Lung (tissue), 11 donors: ENCODE measurements at regions not wholly inside any gene's neighbourhood (a gene's known extent, or its start where the extent isn't known, plus 50 kb on each side); places are given as distances from the start of the nearest gene placed in this dataset.

Source experiments
- ATAC-seq: fragments of 200-7000 bp; cut with Tn5 transposase; one replicate; pipeline ENCODE4 v1.9.1; 2020; ENCODE audit warnings: moderate number of reproducible peaks; ENCODE audit not compliant: insufficient read depth, low FRiP score
- DNase-seq, 3 donors: peaks; one replicate each; pipeline ENCODE4 v3.0.0-alpha.2; 2013 to 2017
- H3K27ac ChIP-seq, 2 donors: one replicate each; pipeline ENCODE4 v1.5.1; 2013; ENCODE audit warnings: mild to moderate bottlenecking in 2 of 2, moderate library complexity in 2 of 2, control low read depth in 1 of 2, inconsistent platforms in 1 of 2, low read depth in 1 of 2, low read length in 1 of 2
- H3K27me3 ChIP-seq, 3 donors: one replicate each; pipeline ENCODE4 v1.5.1; 2013; ENCODE audit warnings: low read length in 2 of 3; ENCODE audit not compliant: control insufficient read depth in 3 of 3, insufficient read depth in 3 of 3
- H3K36me3 ChIP-seq, 4 donors: one replicate each; pipeline ENCODE4 v1.5.1; 2013; ENCODE audit warnings: low read length in 4 of 4, mild to moderate bottlenecking in 1 of 4, moderate library complexity in 1 of 4; ENCODE audit not compliant: control insufficient read depth in 4 of 4, insufficient read depth in 4 of 4
- H3K4me1 ChIP-seq, 5 donors: one replicate each; pipeline ENCODE4 v1.5.1; 2013; ENCODE audit warnings: low read length in 5 of 5, mild to moderate bottlenecking in 2 of 5, moderate library complexity in 1 of 5; ENCODE audit not compliant: control insufficient read depth in 5 of 5, insufficient read depth in 5 of 5
- H3K4me3 ChIP-seq: one replicate; pipeline ENCODE4 v1.5.1; 2013; ENCODE audit warnings: mild to moderate bottlenecking, control low read depth, moderate library complexity
- H3K9ac ChIP-seq, 2 donors: one replicate each; pipeline ENCODE4 v1.5.1; 2013; ENCODE audit warnings: low read length in 2 of 2, control low read depth in 1 of 2; ENCODE audit not compliant: insufficient read depth in 1 of 2
- H3K9me3 ChIP-seq, 4 donors: one replicate each; pipeline ENCODE4 v1.5.1; 2013; ENCODE audit warnings: low read length in 3 of 4, mild to moderate bottlenecking in 1 of 4, moderate library complexity in 1 of 4; ENCODE audit not compliant: control insufficient read depth in 4 of 4, insufficient read depth in 3 of 4
- WGBS, 2 donors: extraction: QIAGEN DNeasy Blood & Tissue Kit; methylation state at CpG; one replicate each; pipeline ENCODE4 v1.1.7; 2013; 5-methylcytosine and 5-hydroxymethylcytosine counted together
- TF ChIP-seq, protein P1 (sequence below): IDR thresholded peaks from 2 replicates; pipeline ENCODE4 v1.5.1; 2012; ENCODE audit warnings: mild to moderate bottlenecking; ENCODE audit errors: control extremely low read depth, extremely low read depth
- donor health status: control.
- donor health status: control.
- donor health status: Bipolar disorder and iron deficiency.
- donor health status: healthy.
- donor health status: DM: yes; HTN: yes; CAD: no.

DNA sequence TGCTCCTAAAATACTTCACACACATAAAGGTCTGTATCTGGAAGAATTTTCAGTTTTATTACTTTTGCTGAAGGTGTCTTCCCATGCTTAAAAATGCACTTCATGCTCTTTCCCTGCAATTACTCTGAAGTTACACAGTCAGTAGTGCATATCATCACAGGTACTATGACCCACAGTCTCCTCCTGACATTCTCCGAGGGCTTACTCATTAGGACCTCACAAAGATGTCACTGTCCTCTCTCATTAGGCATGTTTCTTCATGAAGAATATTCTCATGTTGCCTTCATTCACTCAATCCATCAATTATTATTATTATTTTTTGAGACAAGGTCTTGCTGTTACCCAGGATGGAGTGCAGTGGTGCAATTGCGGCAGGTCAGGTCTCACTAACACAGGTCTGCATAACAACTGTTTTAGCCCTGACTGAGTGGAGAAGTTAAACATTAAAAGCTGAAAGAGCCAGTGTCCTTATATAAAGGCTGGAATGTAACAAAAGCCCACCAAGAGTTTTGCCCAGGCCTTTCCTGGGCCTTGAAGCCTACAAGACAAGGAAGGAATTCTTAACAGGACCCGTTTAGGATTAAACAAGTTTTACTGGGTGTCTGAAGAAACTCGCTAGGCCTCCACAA lies 119.5 kb upstream of the WSCD2 start:
- Histone ChIP-seq H3K9ac (no peak overlapping the region), H3K4me1 (peaks cover 0 to 4% (median 0%) of the 10 kb centered on the region in 5 donors), H3K36me3 (no peaks in the 10 kb centered on the region), H3K27me3 (no peaks in the 10 kb centered on the region), H3K4me3 (no peak overlapping the region), H3K27ac (no peak overlapping the region), H3K9me3 (no peaks in the 10 kb centered on the region)
- WGBS, 2 donors: 62 to 66% methylated on average over 4 of the region's 4 CpGs
- ATAC-seq (no peak), DNase-seq (peak in 2 of 3 donors; percentile 15 to 42)
- TF ChIP-seq, protein P1, sequence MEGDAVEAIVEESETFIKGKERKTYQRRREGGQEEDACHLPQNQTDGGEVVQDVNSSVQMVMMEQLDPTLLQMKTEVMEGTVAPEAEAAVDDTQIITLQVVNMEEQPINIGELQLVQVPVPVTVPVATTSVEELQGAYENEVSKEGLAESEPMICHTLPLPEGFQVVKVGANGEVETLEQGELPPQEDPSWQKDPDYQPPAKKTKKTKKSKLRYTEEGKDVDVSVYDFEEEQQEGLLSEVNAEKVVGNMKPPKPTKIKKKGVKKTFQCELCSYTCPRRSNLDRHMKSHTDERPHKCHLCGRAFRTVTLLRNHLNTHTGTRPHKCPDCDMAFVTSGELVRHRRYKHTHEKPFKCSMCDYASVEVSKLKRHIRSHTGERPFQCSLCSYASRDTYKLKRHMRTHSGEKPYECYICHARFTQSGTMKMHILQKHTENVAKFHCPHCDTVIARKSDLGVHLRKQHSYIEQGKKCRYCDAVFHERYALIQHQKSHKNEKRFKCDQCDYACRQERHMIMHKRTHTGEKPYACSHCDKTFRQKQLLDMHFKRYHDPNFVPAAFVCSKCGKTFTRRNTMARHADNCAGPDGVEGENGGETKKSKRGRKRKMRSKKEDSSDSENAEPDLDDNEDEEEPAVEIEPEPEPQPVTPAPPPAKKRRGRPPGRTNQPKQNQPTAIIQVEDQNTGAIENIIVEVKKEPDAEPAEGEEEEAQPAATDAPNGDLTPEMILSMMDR: no peak

DNA sequence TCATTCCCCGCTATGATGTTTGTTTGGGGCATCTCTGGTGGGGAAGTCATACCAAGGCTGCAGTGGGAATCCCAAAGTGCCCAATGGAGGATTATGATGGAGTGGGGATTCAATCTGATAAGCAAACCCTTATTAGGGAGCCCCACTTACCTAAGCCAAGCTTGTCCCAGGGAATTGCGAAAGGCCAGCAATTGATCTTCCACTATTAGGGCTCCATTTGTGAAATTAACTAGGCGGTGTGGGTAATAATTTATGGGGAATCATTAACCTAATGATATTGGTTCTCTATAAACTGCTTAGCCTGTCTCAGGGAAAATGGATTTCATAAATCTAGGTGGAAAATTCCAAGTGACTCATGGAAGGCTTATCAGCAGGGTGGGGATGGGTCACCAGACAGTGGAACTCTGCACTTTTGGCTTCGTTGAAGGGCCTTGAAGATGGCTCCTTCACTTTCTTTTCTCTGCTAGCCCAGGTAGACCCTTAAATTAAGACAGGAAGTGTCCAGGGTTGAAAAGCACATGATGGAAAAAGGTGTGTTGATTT lies 113.0 kb upstream of the WSCD2 start:
- Histone ChIP-seq H3K27me3 (no peaks in the 10 kb centered on the region), H3K36me3 (no peaks in the 10 kb centered on the region), H3K9ac (no peak overlapping the region), H3K4me1 (no peaks in the 10 kb centered on the region), H3K27ac (no peak overlapping the region), H3K4me3 (no peak overlapping the region), H3K9me3 (no peaks in the 10 kb centered on the region)
- DNase-seq: no peak
- WGBS, 2 donors: 88 to 91% methylated on average over 4 of the region's 4 CpGs
- TF ChIP-seq, protein P1: no peak
- no peak for ATAC-seq

DNA sequence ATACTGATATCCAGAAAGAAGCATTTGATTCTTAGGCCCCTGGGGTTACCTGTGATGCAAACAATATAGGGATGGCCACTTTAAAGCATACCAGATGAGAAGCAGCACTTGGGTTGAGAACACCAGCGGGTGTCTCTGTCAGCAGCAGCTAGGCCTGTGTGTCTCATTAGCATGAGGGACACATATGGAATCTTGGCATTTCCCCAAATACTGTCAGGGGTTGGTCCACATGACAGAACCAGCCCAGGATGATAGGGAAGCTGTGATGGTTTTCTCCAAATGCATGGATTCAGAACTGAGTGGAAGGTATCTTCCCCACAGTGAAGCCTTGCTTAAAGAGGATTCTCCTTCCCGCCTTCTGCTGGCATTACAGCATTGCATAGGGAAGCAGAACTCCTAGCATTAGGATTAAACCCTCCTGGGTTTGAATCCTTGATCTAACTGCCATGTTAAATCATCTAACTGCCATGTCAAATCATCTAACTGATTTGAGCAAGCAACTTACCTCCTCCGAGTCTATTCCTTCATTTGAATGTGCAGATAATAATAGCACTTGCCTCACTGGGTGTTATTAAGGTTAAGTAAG lies 111.5 kb upstream of the WSCD2 start:
- 71 to 80% methylated on average over 3 of the region's 3 CpGs for WGBS, 2 donors
- Histone ChIP-seq H3K27ac (no peak overlapping the region), H3K36me3 (no peaks in the 10 kb centered on the region), H3K27me3 (no peaks in the 10 kb centered on the region), H3K9me3 (peaks cover 0 to 2% (median 0%) of the 10 kb centered on the region in 4 donors), H3K4me3 (no peak overlapping the region), H3K4me1 (no peaks in the 10 kb centered on the region), H3K9ac (no peak overlapping the region)
- TF ChIP-seq, protein P1: no peak
- ATAC-seq: no peak
- no peak for DNase-seq
